ENCODE measurements at regions not wholly inside any gene's neighbourhood (a gene's known extent, or its start where the extent isn't known, plus 50 kb on each side); places are given as distances from the start of the nearest gene placed in this dataset.

DNA sequence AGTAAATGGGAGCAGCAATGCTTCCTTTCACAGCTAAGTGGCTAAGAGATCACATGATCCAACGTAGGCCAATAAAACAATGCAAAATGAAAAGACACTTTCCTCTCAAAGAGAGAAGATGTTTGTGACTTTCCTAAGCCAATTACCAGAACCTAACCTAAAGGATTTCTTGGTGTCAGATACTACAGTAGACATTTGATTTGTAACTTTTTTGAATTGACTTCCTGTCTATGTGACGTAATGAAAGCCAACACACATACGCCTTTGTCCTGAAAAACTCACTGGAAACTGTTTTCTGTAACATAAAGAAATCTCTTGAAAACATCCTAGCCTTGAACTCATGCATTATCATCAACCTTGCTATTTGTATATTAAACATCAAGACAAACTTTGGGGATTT, 417.1 kb downstream of the GPAM start:
- 53 to 73% (median 65%) methylated on average over 3 of the region's 3 CpGs for WGBS, 5 donors
- H3K36me3 ChIP-seq = no peaks in the 10 kb centered on the region
- peaks cover 0 to 6% (median 0%) of the 10 kb centered on the region in 8 donors for H3K9me3 ChIP-seq
- no peak for DNase-seq
- no peaks in the 10 kb centered on the region for H3K27me3 ChIP-seq (replicated peaks in 1 of 7)
- H3K27ac ChIP-seq = no peak overlapping the region
- H3K4me3 ChIP-seq = no peak overlapping the region
- intact Hi-C loops (cut with DNase I; ENCODE audit: low total_unique reads) = no loop called here
- TF ChIP-seq POLR2AphosphoS5 (IDR thresholded peaks at IDR 0.05) (no peak), POLR2A (IDR thresholded peaks at IDR 0.05) (no peak)
- TF ChIP-seq, protein P1, sequence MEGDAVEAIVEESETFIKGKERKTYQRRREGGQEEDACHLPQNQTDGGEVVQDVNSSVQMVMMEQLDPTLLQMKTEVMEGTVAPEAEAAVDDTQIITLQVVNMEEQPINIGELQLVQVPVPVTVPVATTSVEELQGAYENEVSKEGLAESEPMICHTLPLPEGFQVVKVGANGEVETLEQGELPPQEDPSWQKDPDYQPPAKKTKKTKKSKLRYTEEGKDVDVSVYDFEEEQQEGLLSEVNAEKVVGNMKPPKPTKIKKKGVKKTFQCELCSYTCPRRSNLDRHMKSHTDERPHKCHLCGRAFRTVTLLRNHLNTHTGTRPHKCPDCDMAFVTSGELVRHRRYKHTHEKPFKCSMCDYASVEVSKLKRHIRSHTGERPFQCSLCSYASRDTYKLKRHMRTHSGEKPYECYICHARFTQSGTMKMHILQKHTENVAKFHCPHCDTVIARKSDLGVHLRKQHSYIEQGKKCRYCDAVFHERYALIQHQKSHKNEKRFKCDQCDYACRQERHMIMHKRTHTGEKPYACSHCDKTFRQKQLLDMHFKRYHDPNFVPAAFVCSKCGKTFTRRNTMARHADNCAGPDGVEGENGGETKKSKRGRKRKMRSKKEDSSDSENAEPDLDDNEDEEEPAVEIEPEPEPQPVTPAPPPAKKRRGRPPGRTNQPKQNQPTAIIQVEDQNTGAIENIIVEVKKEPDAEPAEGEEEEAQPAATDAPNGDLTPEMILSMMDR (IDR thresholded peaks at IDR 0.05 in 8 of 11, conservative IDR thresholded peaks at IDR 0.05 in 3 of 11) = no peak
- H3K4me1 ChIP-seq = no peaks in the 10 kb centered on the region

DNA sequence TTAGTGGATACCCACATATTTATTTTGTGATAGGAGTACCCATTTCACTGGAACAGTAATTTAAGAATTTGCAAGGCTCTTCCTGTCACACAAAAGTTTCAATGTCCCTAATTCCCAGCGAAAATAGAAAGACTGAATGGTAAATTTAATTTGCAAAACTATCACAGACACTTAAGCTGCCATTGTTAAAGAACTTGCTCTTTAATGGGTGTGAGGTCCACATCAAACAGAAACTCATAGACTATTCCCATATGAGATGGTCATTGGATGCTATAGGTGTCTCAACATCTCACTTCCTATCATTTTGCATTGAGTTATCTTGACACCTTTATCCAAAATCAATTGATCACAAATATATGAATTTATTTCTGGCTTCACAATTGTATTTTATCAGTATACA, 415.9 kb downstream of the GPAM start:
- no peak for TF ChIP-seq POLR2AphosphoS5 (IDR thresholded peaks at IDR 0.05)
- TF ChIP-seq, protein P1 (IDR thresholded peaks at IDR 0.05 in 8 of 11, conservative IDR thresholded peaks at IDR 0.05 in 3 of 11) = no peak
- TF ChIP-seq POLR2A (IDR thresholded peaks at IDR 0.05) = no peak
- H3K4me3 ChIP-seq = no peak overlapping the region
- H3K27me3 ChIP-seq (replicated peaks in 1 of 7) = no peaks in the 10 kb centered on the region
- intact Hi-C loops (cut with DNase I; ENCODE audit: low total_unique reads) = no loop called here
- WGBS, 5 donors = 17 to 52% (median 34%) methylated on average over 1 of the region's 1 CpG
- no peak overlapping the region for H3K27ac ChIP-seq
- H3K36me3 ChIP-seq = no peaks in the 10 kb centered on the region
- no peak for DNase-seq
- H3K9me3 ChIP-seq = peaks cover 0 to 6% (median 0%) of the 10 kb centered on the region in 8 donors
- H3K4me1 ChIP-seq = no peaks in the 10 kb centered on the region

DNA sequence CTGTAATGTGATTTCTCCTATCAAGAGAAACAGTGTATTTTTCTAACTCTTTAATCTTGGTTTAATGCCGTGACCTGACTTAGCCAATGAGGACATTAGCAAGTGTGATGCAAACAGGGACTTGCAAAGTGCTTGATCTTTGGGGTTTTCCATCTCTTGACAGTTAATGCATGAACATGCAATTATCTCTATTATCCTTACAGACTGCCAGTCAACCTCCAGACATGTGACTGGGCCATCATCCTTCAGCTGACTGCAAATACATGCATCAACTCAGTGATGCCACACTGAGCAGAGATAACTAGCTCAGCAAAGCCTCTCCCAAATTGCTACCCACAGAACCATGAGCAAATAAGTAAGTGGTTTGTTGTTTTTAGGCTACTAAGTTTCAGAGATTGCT, 409.6 kb downstream of the GPAM start:
- intact Hi-C loops (cut with DNase I; ENCODE audit: low total_unique reads) = no loop called here
- no peaks in the 10 kb centered on the region for H3K36me3 ChIP-seq
- no peak for TF ChIP-seq POLR2A (IDR thresholded peaks at IDR 0.05)
- TF ChIP-seq, protein P1 (IDR thresholded peaks at IDR 0.05 in 8 of 11, conservative IDR thresholded peaks at IDR 0.05 in 3 of 11) = no peak
- no peak for TF ChIP-seq POLR2AphosphoS5 (IDR thresholded peaks at IDR 0.05)
- H3K9me3 ChIP-seq = no peaks in the 10 kb centered on the region
- H3K27me3 ChIP-seq (replicated peaks in 1 of 7) = no peaks in the 10 kb centered on the region
- H3K4me1 ChIP-seq = no peaks in the 10 kb centered on the region
- 74 to 90% (median 80%) methylated on average over 1 of the region's 1 CpG for WGBS, 5 donors
- no peak overlapping the region for H3K4me3 ChIP-seq
- H3K27ac ChIP-seq = no peak overlapping the region
- DNase-seq = no peak

DNA sequence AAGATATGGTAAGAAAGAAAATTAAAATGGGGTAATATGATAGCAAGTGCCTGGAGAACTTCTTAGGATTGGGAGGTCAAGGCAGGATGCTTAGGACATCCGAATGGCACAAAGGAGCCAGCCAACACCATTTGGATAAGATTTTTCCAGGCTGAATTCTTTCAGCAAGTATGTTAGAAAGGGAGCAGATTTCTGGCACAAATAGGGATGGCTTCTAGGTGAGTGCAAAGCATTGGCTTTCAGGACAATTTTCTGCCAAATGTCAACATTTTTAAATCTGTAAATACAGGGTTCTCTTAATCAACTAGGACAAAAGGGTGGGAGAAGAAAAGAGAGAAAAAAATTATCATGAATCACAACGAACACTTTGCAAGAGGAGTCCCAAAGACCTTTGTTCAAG, 409.1 kb downstream of the GPAM start:
- WGBS, 5 donors = 61 to 81% (median 74%) methylated on average over 2 of the region's 2 CpGs
- H3K9me3 ChIP-seq = no peaks in the 10 kb centered on the region
- H3K27ac ChIP-seq = no peak overlapping the region
- TF ChIP-seq POLR2A (IDR thresholded peaks at IDR 0.05) = no peak
- TF ChIP-seq POLR2AphosphoS5 (IDR thresholded peaks at IDR 0.05) = no peak
- TF ChIP-seq, protein P1 (IDR thresholded peaks at IDR 0.05 in 8 of 11, conservative IDR thresholded peaks at IDR 0.05 in 3 of 11) = no peak
- intact Hi-C loops (cut with DNase I; ENCODE audit: low total_unique reads) = no loop called here
- no peaks in the 10 kb centered on the region for H3K27me3 ChIP-seq (replicated peaks in 1 of 7)
- no peaks in the 10 kb centered on the region for H3K4me1 ChIP-seq
- DNase-seq = no peak
- no peak overlapping the region for H3K4me3 ChIP-seq
- H3K36me3 ChIP-seq = no peaks in the 10 kb centered on the region

All from spleen (tissue), 11 donors.